ENCODE measurements at regions not wholly inside any gene's neighbourhood (a gene's known extent, or its start where the extent isn't known, plus 50 kb on each side); places are given as distances from the start of the nearest gene placed in this dataset.
"Not testable (repeated sequence)": the region's sequence is repeated elsewhere in the genome, so short reads cannot be mapped to it uniquely, and the experiment has no call there.

GRCh38 chr2:147621656-147622197 is 223.1 kb upstream of the ACVR2A start:
- DNase-seq (ENCODE audit: low read depth), result no peak
- H3K4me3 ChIP-seq (ENCODE audit: low read depth, low read length), result no peak overlapping the region

GRCh38 chr2:147619808-147620207 is 225.0 kb upstream of the ACVR2A start:
- no peak for DNase-seq (ENCODE audit: low read depth)
- no peak overlapping the region for H3K4me3 ChIP-seq (ENCODE audit: low read depth, low read length)

DNA sequence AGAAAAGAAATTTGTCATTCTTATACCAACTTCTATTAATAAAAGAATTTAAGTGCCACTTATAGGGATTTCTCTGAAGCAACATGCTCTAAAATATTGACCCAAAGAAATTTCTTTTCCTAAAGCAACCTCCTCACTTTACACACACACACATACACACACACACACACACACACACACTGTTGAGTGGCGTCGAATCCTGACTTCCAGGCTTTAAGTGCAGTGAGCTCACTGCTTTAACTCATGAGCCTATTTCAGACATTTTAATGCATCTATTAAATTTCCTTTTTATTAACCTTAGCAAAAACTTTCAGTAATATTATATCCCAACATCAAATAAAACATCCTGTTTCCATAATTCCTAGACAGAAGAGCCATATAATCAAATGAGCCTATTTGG is 229.1 kb upstream of the ACVR2A start:
- H3K4me3 ChIP-seq (ENCODE audit: low read depth, low read length), result no peak overlapping the region
- DNase-seq (ENCODE audit: low read depth), result no peak

DNA sequence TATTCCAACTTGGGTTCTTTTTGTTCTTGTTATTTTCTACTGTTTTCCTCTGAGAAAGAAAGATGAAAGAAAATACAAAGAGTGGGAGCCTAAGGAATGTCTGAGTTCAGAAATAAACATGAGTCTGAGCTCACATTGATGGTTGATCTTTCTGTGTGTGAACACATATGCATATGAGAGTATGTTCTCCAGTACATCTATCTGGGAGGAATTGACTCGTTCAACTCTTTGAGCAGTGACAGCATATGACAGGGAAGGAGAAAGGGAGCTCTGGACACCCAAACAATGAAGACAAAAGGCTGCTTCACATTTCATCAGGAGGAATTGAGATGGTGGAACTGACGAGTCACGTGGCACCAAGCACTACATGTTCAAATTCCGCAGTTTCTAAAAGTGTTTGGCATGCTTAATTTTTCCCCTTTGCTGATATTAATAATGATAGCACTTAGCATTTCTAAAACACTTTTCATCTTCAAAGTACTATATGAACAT is 229.8 kb upstream of the ACVR2A start:
- no peak for DNase-seq (ENCODE audit: low read depth)
- H3K4me3 ChIP-seq (ENCODE audit: low read depth, low read length), result no peak overlapping the region

GRCh38 chr2:147614471-147614870 is 230.4 kb upstream of the ACVR2A start:
- no peak for DNase-seq (ENCODE audit: low read depth)

GRCh38 chr2:147610496-147611040 is 234.3 kb upstream of the ACVR2A start:
- no peak overlapping the region for H3K4me3 ChIP-seq (ENCODE audit: low read depth, low read length)

More at GRCh38 chr2:147614471-147614870, 230.4 kb upstream of the ACVR2A start:
- no peak overlapping the region for H3K4me3 ChIP-seq (ENCODE audit: low read depth, low read length)

DNA sequence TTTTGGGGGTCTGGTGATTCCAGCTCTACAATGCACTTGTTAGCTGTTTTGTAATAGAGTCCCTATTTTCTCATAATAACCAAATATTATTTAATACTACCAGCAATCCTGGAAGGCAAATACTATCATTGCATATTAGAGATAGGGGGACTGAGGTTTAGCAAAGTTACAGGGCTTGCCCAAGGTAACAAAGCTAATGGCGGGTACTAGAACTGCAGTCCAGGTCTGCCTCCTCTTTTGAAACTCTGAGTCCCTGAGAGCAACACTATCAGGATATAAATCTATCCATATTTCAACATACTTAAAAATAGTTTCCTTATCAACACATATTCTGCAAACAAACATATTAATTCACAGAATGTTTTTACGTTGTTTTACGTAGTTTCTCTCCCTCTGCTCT is 235.5 kb upstream of the ACVR2A start:
- H3K4me3 ChIP-seq (ENCODE audit: low read depth, low read length), result no peak overlapping the region
- no peak for DNase-seq (ENCODE audit: low read depth)

More at GRCh38 chr2:147610496-147611040, 234.3 kb upstream of the ACVR2A start:
- peak; percentile 4 for DNase-seq (ENCODE audit: low read depth)

DNA sequence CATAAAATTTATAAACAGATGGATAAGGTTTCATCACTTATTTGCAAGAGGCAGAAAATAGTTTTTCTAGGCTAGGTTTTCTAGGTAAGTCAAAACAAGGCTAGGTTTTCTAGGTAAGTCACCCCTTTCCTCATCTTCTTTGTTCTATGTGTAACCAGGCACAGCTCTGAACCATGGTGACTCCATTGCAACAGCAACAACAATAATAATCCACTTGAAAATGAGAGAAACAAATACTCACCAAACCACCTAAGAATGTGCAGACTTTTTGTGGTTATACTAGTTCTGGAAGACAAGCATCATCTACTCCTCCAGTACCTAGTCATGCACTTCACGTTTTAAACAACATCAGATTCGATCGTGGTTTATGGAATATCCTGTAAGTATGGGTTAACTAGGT is 237.4 kb upstream of the ACVR2A start:
- no peak for DNase-seq (ENCODE audit: low read depth)

DNA sequence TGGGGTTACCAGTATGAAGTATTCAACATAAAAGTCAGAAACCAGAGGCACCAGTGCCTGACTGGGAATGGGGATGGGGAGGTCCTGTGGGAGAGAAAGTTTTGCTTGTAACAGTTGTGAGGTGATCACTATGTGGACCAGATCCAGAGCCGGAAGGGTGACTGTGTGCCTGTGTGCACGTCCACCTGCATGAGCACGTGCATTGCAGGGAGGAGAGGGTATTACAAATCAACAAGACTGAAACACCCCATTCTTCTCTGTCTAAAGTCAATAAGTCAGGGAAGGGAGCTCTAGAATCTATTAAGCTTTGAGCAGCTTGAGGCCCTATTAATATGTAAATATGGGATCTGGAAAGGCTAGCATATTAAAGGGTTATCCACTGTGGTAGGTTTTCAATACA is 241.0 kb upstream of the ACVR2A start:
- H3K4me3 ChIP-seq (ENCODE audit: low read depth, low read length), result no peak overlapping the region

More for the DNA sequence above, 237.4 kb upstream of the ACVR2A start:
- H3K4me3 ChIP-seq (ENCODE audit: low read depth, low read length), result no peak overlapping the region

GRCh38 chr2:147603447-147603846 is 241.4 kb upstream of the ACVR2A start:
- no peak overlapping the region for H3K4me3 ChIP-seq (ENCODE audit: low read depth, low read length)
- no peak for DNase-seq (ENCODE audit: low read depth)

More for the DNA sequence above, 241.0 kb upstream of the ACVR2A start:
- DNase-seq (ENCODE audit: low read depth), result no peak

DNA sequence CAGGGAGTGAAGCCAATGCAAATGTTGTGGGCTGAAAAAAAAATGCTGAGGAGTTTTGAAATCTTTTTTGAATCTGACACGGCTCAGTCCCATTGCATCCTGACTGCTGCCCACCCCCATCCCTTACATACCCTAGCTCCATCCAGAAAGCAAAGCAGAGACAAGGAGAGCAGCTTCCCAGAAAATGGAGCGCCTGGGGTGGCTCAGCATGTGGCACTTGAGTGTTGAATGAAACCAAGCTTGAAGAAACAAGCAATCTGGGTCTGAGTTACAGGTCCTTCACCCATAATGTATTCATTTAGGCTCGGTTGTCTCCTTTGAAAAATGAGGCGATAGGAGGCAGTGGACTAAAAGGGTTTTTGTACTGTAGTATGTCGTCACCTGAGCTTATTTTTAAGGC is 244.2 kb upstream of the ACVR2A start:
- no peak for DNase-seq (ENCODE audit: low read depth)
- H3K4me3 ChIP-seq (ENCODE audit: low read depth, low read length), result no peak overlapping the region

DNA sequence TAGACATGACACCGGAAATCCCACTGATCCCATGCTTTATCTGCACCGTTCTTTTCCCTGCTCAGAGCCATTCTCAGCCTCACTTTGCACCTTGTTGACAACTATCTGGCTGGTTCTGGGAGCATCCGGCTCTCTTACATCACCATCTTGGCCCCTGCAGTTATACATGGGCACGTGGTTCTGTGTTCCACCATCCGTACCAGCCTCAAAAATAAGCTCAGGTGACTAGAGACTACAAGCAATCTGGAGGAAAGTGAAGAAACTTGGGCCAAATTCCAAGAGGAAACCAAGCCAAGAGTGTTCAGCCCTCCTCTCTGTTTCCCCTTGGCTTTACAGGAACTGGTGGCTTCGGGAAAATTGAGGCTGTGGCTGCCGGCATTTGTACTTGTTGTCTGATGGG is 244.6 kb upstream of the ACVR2A start:
- DNase-seq (ENCODE audit: low read depth), result no peak
- H3K4me3 ChIP-seq (ENCODE audit: low read depth, low read length), result no peak overlapping the region

- no peak overlapping the region for H3K4me3 ChIP-seq (ENCODE audit: low read depth, low read length)
- no peak for DNase-seq (ENCODE audit: low read depth)
Observed at GRCh38 chr2:147595200-147595599, 249.6 kb upstream of the ACVR2A start.

DNA sequence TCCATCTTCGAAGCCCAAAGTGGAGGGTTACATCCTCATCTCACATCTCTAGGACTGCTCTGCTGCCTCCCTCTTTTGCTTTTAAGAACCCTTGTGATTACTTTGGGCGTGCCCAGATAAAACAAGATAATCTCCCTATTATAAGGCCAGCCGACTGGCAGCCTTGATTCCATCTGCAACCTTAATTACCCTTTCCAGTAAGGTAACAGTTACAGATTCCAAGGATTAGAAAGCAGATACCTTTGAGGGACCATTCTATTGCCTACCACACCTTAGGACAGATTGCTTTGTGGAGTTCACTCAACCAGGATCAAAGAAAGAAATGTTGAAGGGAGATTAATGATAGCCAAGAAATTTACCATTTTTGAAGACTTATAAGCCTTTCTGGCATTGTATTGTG is 250.8 kb upstream of the ACVR2A start:
- no peak overlapping the region for H3K4me3 ChIP-seq (ENCODE audit: low read depth, low read length)
- no peak for DNase-seq (ENCODE audit: low read depth)

DNA sequence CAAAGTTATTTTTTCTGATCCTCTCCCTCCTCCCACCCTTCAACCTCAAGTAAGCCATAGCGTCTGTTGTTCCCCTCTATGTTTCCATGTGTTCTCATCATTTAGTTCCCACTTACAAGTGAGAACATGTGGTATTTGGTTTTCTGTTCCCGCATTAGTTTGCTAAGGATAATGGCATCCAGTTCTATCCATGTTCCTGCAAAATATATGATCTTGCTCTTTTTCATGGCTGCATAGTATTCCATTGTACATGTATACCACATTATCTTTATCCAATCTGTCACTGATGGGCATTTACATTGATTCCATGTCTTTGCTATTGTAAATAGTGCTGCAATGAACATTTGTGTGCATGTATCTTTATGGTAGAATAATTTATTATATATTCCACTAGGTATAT is 252.0 kb upstream of the ACVR2A start:
- not testable (repeated sequence) for DNase-seq (ENCODE audit: low read depth); H3K4me3 ChIP-seq (ENCODE audit: low read depth, low read length)

DNA sequence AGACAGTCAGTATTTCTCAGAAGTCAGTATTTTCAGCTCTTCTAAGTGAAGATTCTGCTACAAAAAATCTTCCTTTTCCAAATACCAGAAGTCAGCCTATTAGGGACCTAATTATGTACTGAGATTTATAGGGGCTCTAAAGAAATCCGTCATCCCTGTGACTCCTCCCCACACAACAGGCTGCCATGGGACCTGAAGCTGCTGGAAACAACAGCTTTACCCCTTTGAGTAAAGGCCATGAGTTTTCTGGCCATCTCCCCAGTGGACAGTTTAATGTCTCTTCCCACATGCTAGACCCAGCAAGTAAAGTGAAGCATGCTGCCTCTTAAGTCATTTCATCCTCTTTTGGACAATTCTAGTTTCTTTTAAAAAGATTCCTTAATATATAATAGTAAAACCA is 255.7 kb upstream of the ACVR2A start:
- no peak for DNase-seq (ENCODE audit: low read depth)
- no peak overlapping the region for H3K4me3 ChIP-seq (ENCODE audit: low read depth, low read length)

- no peak overlapping the region for H3K4me3 ChIP-seq (ENCODE audit: low read depth, low read length)
- peak; percentile 30 for DNase-seq (ENCODE audit: low read depth)
Observed at GRCh38 chr2:147588191-147588590, 256.6 kb upstream of the ACVR2A start.

- no peak overlapping the region for H3K4me3 ChIP-seq (ENCODE audit: low read depth, low read length)
- DNase-seq (ENCODE audit: low read depth), result no peak
Observed at GRCh38 chr2:147578529-147578928, 266.3 kb upstream of the ACVR2A start.

DNA sequence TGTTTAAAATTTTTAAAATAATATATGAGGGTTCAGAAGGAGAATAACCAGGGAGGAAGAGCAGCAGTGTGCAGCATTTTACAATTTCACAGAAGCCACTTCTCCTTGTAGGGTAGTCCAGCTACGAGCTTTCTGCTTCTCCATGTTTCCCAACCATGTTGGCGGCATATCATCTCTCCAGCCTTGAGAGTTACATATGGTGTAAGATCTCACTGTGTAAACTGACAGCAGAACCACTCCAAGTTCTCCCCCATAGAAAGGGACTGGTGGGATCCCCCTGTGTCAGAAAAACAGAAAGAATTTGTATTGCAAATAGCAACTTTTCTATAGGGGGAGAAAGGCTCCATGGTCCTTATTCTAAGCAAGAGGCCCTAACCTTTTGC is 266.8 kb upstream of the ACVR2A start:
- DNase-seq (ENCODE audit: low read depth), result no peak

GRCh38 chr2:147577323-147577997 is 267.4 kb upstream of the ACVR2A start:
- no peak overlapping the region for H3K4me3 ChIP-seq (ENCODE audit: low read depth, low read length)
- no peak for DNase-seq (ENCODE audit: low read depth)

More for the DNA sequence above, 266.8 kb upstream of the ACVR2A start:
- no peak overlapping the region for H3K4me3 ChIP-seq (ENCODE audit: low read depth, low read length)

- H3K4me3 ChIP-seq (ENCODE audit: low read depth, low read length), result no peak overlapping the region
- DNase-seq (ENCODE audit: low read depth), result no peak
Observed at GRCh38 chr2:147575106-147575505, 269.7 kb upstream of the ACVR2A start.

Data from skeletal muscle cell (primary cell).